Activated CD4-positive, alpha-beta T cell treated with anti-CD3 and anti-CD28 coated beads, Interleukin-2, Interleukin-6, amounts not matched to agents 100 ng/mL and 50 ng/mL, durations not matched to agents 16 hours and 8 hours (primary cell): ENCODE measurements at regions not wholly inside any gene's neighbourhood (a gene's known extent, or its start where the extent isn't known, plus 50 kb on each side); places are given as distances from the start of the nearest gene placed in this dataset.

ENCODE experiments used
- DNase-seq: peaks from one replicate; pipeline ENCODE4 v3.0.0-alpha.2; 2020

DNA sequence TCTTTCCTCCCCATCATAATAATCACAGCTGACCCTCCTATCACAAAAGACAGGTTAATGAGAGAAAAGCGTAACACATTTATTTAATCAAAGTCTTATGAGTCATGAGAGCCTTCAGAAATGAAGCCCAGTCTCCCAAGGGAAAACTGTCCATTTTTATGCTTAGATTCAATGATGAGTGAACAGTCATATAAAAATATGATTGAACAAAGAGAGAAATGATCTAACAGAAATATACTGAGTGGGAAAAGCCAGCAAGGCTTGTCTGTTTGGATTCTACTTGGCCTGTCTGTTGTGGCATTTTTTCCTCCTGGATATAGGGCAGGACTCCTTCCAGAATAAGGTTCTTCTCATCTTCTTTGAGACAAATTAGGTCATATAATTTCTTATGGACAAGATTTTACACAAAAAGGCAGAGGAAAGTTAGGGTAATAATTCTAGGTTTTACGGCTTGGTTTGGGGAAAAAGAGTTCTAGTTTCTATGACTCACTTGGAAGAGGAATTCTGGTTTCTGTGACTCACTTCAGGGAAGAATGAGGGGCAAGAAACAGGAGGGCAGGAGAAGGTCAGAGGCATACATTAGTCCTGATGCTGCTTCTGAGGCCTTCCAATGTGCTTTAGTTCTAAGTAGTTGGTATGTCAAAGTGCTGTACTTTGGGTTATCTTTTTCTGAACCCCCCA is 534.2 kb downstream of the ZIC1 start:
- no peak for DNase-seq

DNA sequence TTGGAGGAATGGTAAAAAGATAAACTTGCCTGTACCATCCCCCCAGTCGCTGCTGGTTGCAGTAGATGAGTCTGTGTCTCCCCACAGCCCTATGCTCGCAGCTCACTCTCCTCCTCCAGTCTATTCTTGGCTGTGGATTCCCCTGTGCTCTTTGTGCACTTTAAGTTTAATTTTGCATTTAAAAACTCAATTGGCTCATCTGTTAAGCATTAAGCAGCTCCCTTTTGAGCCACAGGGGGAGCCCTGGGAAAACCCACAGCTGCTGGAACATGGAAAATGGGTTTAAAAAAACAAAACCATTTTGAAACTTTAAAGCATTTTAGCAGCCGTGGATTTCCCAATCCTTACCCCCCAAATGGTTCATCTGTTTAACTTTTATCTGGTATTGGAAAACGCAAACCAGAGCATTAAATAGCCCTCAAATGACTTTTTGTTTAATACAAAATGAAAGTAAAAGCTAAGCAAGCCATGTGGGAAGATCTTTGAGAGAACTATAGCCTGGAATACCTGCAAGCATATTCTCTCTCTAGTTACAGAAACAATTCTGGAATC is 536.9 kb downstream of the ZIC1 start:
- no peak for DNase-seq

DNA sequence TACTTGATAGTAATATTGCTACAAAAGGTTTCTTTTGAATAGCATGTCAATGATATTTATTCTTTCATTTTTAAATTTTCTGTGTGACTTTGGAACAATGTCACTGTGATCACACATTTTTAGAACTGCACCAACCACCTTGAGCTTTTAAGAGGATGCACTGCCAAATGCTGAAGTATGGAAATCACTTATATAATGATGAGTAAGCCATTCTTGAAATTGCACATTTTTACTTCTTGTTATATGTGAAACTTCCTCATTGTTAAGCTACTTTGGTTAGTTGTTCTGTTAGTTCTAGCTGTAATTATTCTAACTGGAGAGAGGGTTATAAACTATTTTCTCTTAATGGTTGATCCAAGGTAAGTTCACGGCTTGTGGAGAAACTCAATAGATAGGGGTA is 547.5 kb downstream of the ZIC1 start:
- no peak for DNase-seq

DNA sequence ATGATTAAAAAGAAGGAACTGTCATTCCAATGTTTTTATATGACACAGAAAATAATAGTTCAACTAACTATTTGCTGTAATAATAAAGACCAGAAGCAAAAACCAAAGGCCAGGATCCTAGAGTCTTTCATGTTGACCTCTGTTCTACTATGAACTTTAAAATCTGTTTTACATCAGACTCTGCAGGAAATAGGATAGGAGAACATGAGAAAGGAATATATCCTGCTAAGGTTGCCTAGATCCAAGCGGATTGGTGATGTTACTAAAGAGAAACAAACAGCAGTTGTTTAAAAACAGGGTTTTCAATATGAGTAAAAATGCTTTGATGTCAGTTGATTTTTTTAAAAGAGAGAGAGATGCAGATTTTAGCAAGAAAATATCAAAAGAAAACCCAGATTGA is 549.6 kb downstream of the ZIC1 start:
- no peak for DNase-seq

DNA sequence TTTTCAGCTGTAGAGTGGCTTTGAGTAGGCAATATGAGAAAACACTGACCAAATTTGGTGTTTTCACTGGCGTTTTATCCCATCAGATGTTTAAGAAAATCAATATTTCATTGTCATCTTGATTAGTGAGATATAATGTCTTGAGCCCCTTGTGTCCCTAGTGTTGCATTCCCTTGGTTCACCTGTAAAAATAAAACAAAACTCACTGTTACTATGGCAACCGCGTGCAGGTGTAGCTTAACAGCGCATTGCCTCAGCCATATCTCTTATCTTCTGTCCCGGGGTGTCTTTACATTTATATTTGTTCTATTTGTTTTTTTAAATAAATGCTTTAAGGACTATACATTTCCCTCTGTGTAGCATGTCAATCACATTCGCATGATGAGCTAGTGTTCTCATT is 551.6 kb downstream of the ZIC1 start:
- no peak for DNase-seq

DNA sequence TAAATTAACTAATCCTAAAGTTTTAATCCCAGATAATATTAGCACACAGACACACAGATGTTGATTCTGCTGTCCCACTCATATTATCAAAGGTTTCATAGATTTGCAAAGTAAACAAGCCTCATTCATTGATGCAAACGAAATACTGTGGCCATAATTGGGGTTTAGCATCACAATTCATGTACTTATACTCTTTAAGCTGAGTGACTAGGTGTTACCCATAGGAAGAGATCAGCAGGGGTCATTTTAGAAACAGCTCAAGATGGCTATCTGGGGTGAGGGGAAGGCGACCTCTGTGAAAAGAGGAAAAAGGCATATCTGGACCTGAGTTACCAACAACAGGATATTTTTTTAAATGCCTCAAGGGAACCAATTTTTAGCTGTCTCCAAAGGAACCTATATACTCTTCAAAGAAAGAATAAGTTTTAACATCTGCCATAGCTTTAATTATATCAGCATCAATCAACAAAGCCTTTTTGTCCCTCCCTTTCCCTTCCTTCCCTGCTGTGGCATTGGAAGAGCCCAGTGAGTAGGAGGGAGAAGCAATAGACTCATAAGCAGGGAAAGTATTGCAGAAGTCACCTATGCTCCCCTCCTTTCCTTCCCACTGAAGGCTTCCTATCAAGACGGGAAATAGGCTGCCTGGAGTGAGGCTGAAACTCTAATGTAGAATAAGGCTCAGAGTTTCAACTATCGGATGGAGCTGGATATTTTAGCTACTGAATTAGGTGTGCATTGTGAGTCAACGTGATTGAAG is 553.4 kb downstream of the ZIC1 start:
- no peak for DNase-seq

DNA sequence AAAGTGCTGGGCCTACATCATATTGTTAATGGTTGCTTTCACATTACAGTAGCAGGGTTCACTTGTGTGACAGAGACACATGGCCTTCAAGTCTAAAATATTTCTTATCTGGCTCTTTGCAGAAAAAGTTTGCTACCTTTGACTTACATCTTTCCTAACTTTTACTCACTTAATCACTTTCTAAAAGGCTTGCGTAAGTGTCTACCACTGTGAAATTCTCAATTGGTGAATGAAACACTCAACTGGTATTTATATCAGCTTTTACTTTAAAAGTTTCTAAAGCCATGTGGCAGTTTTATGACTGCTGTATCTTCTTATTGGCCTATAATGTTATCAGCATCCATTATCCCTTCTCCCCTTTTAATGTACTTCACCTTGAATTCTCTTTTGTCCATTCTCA is 554.5 kb downstream of the ZIC1 start:
- no peak for DNase-seq

DNA sequence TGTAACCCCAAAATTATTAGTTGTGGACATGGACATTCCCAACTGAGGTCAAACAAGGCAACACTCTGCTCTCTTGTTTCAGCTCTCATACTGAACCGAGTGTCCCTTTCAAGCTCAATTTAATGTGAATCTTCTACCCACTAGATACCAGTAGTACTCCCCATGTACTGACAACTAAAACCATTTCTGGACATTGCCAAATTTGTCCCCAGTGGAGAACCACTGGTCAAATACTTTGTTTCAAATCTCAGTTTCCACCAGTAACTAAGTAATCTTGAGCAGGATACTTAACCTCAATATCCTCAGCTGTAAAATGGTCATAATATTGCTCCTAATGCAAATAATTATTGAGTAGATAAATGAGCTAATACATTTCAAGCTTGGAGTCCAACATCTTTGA is 566.0 kb downstream of the ZIC1 start:
- DNase-seq = no peak

DNA sequence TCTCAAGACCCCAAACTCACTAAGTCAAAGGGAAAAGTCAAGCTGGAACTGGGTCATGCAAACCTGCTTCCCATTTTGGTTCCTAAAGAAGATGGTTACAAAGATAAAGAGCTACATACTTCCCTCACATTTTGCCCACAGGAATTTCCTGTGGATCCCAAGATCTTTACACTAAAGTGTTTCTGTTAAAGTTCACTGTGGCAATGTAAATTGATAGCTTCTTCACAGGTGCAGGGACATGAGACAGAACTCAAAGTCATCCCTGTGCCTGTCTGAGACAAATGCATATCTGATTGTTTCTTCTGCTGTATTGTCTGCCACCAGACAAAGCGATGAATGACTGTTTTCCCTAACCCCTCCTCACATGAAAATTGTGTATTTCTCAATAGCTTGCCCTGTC is 567.8 kb downstream of the ZIC1 start:
- DNase-seq = no peak

DNA sequence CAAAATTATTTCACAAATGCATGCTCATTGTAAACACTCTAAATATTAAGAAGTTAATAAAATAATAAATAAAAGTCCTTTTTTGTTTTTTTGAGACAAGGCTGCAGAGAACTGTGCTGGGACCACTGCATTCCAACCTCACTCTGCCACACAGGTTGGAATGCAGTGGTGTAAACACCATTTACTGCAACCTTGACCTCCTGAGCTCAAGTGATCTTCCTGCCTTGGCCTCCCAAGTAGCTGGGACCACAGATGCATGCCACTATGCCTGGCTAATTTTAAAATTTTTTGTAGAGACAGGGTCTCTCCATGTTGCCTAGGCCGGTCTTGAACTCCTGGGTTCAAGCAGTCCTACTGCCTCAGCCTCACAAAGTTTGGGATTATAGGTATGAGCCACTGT is 578.4 kb downstream of the ZIC1 start:
- DNase-seq = no peak

DNA sequence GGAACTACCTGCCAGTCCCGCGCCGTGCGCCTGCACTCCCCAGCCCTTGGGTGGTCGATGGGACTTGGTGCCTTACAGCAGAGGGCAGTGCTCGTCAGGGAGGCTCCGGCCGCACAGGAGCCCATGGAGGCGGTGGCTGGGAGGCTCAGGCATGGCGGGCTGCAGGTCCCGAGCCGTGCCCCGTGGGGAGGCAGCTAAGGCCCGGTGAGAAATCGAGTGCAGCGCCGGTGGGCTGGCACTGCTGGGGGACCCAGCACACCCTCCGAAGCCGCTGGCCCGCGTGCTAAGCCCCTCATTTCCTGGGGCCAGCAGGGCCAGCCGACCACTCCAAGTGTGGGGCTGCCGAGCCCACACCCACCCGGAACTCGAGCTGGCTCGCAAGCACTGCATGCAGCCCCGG is 580.2 kb downstream of the ZIC1 start:
- DNase-seq = no peak

DNA sequence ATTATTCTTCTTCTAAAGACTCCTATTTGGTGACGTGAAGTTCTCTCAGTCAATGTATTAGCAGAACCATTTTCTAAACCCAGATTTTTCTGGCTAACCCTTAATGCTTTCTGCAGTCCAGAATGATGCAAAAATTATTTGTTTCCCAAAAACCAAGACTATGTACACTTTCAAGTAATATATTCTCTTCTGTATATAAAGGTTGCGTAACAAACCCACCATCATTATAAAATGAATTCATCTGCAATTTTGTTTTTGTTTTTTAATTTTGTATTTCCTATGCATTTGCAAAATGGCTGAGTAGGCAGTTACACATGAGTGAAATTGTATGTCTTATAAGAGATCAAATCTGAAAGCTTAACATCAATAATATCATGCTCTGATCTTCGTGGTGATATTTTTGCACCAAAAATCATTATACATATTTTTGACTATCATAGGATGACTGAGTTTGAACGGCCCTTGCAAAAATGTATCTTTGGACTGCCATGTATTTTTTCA is 593.6 kb downstream of the ZIC1 start:
- no peak for DNase-seq

DNA sequence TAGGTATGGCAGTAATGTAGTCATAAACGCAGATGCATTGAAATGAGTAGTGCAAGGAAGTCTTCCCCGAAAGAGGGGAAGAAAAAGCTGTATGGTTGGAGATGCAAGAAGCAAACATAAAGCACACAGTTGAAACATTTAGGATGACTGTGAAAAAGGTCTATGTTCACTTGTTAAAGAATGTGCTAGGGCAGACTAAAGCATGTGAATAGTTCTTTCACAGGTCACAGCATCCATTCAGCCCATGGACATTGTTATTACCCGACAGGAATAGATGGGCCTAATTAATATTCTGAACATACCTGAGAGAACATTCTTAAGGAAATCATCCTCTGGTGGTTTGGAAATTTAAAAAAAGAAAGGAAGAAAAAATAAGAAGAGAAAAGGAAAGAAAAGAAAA is 595.2 kb downstream of the ZIC1 start:
- DNase-seq = no peak

DNA sequence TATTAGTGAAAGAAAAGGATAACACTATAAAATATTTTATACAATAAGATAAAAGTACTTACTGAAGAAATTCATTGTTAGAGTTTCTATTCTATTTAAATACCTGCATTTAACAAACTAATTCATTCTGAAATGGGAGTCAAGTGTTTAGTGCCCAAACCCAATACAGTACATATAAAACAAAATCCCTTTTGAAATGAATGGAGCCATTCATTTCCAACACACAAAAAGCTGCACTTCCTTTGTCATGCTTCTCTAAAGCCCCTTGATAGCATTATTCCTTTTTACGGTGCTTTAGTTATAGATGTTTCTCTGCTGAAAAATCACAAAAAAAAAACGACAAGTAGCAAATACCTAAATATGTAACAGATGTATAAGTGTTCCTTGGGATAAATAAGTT is 596.3 kb downstream of the ZIC1 start:
- DNase-seq = no peak

DNA sequence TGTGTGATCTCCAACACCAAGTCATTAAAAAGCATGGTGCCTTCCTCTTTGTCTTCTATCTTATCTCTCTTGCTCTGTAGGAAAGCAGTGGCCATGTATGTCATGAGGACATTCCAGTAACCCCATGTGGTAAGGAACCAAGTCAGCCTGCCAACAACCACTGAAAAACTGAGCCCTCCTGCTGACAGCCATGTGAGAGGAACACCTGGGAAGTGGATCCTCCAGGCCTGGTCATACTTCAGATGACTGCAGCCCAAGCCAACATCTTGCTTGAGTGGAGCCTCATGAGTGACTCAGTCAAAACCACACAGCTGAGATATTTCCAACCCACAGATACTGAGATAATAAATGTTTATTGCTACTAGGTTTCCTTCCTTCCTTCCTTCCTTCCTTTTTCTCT is 597.3 kb downstream of the ZIC1 start:
- no peak for DNase-seq

DNA sequence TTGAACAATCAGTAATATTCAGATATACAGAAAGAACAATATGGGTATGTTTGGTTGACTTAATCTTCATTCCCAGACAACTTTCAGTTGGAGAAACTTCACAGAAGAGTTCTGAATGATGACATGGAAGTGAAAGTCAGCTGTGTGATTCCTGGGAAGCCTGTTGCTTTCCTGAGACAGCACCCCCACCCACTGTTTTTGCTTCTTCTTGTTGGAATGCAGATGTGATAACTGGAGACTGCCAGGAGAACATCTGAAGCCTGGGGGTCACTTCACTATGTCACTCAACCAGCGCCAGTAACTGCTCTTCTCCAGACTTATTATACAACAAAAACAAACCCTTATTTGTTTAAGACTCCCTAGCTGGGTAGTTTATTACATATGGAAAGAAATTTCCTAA is 599.4 kb downstream of the ZIC1 start:
- no peak for DNase-seq

DNA sequence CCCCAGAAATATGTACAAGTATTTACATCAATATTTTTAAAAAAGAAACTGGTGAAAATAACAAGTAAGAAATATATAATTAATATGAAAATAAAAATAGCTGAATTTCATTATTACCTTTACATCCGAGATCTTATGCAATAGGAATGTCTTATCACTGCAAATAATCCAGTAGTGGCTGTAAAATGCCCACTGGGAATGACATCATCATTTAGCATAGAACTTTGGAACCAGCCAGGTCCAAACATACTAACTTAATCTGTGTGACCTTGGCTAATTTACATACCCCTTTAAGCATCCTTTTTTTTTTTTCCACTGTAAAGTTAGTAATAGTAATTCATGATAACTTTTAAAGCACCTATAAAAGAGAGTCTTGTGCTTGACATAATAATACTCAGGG is 611.7 kb downstream of the ZIC1 start:
- DNase-seq = no peak

DNA sequence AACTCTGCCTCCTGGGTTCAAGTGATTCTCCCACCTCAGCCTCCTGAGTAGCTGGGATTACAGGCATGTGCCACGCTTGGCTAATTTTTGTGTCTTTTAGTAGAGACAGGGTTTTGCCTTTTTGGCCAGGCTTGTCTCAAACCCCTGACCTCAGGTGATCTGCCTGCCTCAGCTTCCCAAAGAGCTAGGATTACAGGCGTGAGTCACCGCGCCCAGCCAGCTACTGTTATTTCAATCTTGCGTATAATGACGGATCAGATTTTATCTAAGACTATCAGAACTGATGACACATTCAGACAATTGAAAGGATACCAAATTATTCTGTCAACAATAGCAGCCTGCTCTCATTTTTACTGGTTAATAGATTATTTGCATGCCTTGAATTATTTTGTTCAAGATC is 612.2 kb downstream of the ZIC1 start:
- no peak for DNase-seq

DNA sequence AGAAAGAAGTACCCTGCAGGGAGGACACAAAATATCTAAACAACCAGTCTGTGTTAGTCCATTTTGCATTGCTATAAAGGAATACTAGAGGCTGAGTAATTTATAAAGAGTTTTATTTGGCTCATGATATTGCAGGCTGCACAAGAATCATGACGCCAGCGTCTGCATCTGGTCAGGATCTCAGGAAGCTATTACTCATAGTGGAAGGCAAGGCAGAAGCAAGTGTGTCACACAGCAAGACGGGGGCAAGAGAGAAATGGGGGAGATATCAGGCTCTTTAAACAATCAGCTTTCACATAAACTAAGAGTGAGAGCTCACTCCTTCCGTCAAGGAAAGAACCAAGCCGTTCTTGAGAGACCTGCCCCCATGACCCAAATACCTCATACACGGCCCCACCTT is 614.8 kb downstream of the ZIC1 start:
- DNase-seq = no peak

DNA sequence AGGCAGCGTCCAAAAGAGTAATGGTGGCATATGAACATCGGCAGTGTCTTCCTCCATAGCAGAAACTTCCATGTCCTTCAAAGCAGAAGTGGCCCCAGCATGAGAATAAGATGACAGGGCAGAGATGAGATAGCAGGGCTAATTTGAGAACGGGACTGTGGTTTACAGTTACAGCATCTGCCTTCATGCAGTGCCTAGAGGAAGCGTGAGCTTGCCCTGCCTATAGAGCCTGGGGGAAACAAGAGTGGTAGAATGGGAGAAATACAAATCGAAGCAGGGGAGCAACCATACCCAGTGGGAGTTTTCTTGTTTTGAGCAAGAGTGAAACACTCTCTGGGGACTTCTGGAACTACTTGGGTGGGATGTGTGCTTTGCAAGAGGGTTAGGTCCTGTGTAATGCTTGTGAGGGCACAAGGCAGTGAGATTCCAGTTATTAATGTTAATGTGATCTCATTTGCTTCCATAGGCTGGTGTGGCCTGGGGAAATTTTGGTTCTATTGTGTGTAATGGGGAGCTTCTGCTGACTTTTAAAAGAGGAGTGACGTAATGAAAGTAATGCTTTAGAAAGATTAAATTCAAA is 616.9 kb downstream of the ZIC1 start:
- no peak for DNase-seq

DNA sequence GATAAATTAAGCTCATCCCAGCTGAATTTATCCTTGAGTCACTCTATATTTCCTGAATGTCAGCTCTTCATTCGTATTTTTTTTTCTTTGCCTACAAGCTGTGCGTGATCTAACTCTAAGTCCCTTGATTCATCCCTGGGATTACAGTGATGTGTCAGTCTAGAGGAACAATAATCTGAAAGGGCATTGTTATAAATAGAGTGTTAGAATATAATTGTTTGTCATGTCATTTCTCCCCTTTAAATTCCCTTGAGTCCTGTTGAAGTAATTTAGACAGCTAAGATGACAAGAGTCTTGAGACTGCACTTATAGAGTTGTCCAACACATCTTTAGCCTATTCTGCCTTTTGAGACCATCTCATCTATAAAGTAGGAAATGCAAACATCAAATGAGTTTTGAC is 621.8 kb downstream of the ZIC1 start:
- DNase-seq = no peak

DNA sequence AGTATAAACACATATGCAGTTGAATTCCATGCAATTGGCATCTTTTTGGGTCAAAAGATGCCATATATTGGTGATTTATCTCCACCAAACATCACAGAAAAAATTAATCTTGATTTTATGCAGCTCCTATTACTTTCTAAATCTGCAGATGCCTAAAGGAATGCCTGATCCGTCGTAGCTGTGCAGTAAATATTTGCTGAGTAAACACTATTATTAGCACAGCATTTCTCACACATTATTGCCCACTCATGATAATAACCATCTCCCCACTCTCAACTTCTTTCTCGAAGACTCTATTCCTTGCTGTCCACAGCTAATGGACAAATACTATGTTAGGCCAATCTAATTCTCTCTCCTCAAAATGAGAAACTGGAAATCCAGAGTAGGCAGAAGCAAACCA is 625.2 kb downstream of the ZIC1 start:
- no peak for DNase-seq

DNA sequence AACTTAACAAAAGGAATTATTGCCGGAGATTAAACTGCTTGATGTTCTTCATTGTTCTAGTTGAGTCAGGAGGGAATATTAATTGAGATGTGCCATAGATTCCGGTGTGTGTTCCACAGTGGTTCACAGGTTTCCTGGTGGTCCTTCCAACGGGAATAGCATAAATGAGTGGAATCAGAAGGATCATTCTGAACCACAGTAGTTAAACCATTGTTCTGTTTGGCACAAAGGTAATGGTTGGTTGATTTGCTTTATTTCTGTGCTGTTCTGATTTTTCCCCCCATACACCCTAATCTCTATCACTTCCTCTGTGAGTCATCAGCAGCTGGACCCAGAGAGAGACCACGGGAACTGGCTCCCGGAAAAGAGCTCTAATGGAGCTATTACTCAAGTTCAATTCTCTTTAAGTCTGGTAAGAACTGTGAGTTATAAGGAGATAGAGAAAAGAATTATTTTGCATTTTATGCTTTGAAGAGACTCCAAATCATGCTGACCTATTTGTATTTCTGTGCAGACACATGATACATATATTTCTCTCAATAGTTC is 627.2 kb downstream of the ZIC1 start:
- DNase-seq = no peak
